CD8-positive, alpha-beta memory T cell (primary cell): ENCODE measurements at regions not wholly inside any gene's neighbourhood (a gene's known extent, or its start where the extent isn't known, plus 50 kb on each side); places are given as distances from the start of the nearest gene placed in this dataset.

ENCODE experiments used
- CTCF ChIA-PET: fragments of 350-600 bp; sonication (Branson Sonifier 250); formaldehyde crosslinking; loops from one replicate; lab custom pipeline; 2021; ENCODE audit warnings: antibody characterized with exemption; lab: Charles Lee
- POLR2A ChIA-PET: fragments of 350-600 bp; sonication (Branson Sonifier 250); formaldehyde crosslinking; loops from one replicate; lab custom pipeline; 2021; ENCODE audit warnings: antibody characterized with exemption; lab: Charles Lee
- DNase-seq, 5 donors: peaks; one replicate each; pipeline versions ENCODE4 v3.0.0 to v3.0.0-alpha.2; 2020 to 2022; ENCODE audit warnings: mixed read lengths in 1 of 5
- H3K27ac ChIP-seq: one replicate; pipeline ENCODE4 v1.7.0; 2013; ENCODE audit warnings: low read depth, mild to moderate bottlenecking, low read length, moderate library complexity
- H3K27me3 ChIP-seq: 2 replicates; pipeline ENCODE4 v1.7.0; 2013; ENCODE audit warnings: low read length, mild to moderate bottlenecking; ENCODE audit not compliant: insufficient read depth, poor library complexity, severe bottlenecking
- H3K36me3 ChIP-seq: 2 replicates; pipeline ENCODE4 v1.7.0; 2013; ENCODE audit warnings: mild to moderate bottlenecking, low read length, moderate library complexity; ENCODE audit not compliant: insufficient read depth
- H3K4me1 ChIP-seq: 2 replicates; pipeline ENCODE4 v1.7.0; 2013; ENCODE audit warnings: mild to moderate bottlenecking, low read length, moderate library complexity; ENCODE audit not compliant: insufficient read depth
- H3K4me3 ChIP-seq: 2 replicates; pipeline ENCODE4 v1.7.0; 2013; ENCODE audit warnings: mild to moderate bottlenecking, low read length
- H3K9me3 ChIP-seq: 2 replicates; pipeline ENCODE4 v1.7.0; 2013; ENCODE audit warnings: mild to moderate bottlenecking, low read length
- H3K27ac Mint-ChIP-seq, 8 donors: one replicate each; pipeline ENCODE4 v1.8.0; 2020 to 2021; ENCODE audit warnings: mixed read lengths in 8 of 8, mild to moderate bottlenecking in 6 of 8, inconsistent platforms in 3 of 8, moderate library complexity in 3 of 8
- H3K27me3 Mint-ChIP-seq, 2 donors: one replicate each; pipeline ENCODE4 v1.8.0; 2020 to 2021; ENCODE audit warnings: mixed read lengths in 2 of 2, mild to moderate bottlenecking in 1 of 2, moderate library complexity in 1 of 2
- H3K36me3 Mint-ChIP-seq, 3 donors: one replicate each; pipeline ENCODE4 v1.8.0; 2020 to 2021; ENCODE audit warnings: mixed read lengths in 3 of 3, inconsistent platforms in 1 of 3, mild to moderate bottlenecking in 1 of 3
- H3K4me1 Mint-ChIP-seq, 3 donors: one replicate each; pipeline ENCODE4 v1.8.0; 2020 to 2021; ENCODE audit warnings: mixed read lengths in 3 of 3, inconsistent platforms in 1 of 3, mild to moderate bottlenecking in 1 of 3
- H3K4me3 Mint-ChIP-seq, 7 donors: one replicate each; pipeline ENCODE4 v1.8.0; 2020 to 2021; ENCODE audit warnings: mixed read lengths in 7 of 7, mild to moderate bottlenecking in 6 of 7, moderate library complexity in 4 of 7, inconsistent platforms in 2 of 7
- H3K9me3 Mint-ChIP-seq, 5 donors: one replicate each; pipeline ENCODE4 v1.8.0; 2020 to 2022; ENCODE audit warnings: mixed read lengths in 5 of 5, mild to moderate bottlenecking in 3 of 5, moderate library complexity in 2 of 5, inconsistent platforms in 1 of 5

DNA sequence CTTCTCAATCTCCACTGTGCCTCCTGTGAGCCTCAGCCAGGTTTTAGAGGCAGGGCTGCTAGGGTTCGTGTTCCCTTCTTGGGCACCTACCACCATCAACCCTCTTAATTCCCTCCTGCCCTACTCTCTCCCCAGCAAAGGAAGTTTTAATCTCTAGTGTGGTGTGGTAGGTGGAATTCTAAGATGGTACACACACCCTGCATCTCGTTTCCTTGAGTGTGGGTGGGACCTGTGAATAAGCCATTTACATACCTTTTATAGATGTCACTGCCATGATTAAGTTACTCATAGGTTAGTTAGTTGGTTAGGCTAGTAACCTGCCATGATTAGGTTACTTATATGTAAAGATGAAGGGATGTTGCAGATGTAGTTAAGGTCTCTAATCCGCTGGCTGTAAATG is 114.8 kb upstream of the VRK1 start:
- no peaks in the 10 kb centered on the region for H3K9me3 ChIP-seq
- ChIA-PET CTCF (no interaction called here), POLR2A (interaction anchor here (0.6 kb wide), 1 partner anchor 87 kb away, joined by 7 read pairs; no protein-coding TSS in a partner anchor)
- peaks cover 3% of the 10 kb centered on the region for H3K27me3 ChIP-seq
- peaks cover 9 to 50% of the 10 kb centered on the region in 2 donors for H3K27me3 Mint-ChIP-seq
- H3K4me1 Mint-ChIP-seq = no peaks in the 10 kb centered on the region
- H3K4me3 Mint-ChIP-seq = no peak overlapping the region
- H3K27ac Mint-ChIP-seq = no peak overlapping the region
- H3K4me1 ChIP-seq = no peaks in the 10 kb centered on the region
- H3K4me3 ChIP-seq = no peak overlapping the region
- H3K36me3 Mint-ChIP-seq = no peaks in the 10 kb centered on the region
- H3K9me3 Mint-ChIP-seq = peaks cover 0 to 2% (median 0%) of the 10 kb centered on the region in 5 donors
- no peak overlapping the region for H3K27ac ChIP-seq
- no peaks in the 10 kb centered on the region for H3K36me3 ChIP-seq
- DNase-seq = no peak

GRCh38 chr14:96683562-96684289 is 113.5 kb upstream of the VRK1 start:
- no peaks in the 10 kb centered on the region for H3K9me3 ChIP-seq
- no peaks in the 10 kb centered on the region for H3K4me1 ChIP-seq
- Mint-ChIP-seq H3K27ac (no peak overlapping the region), H3K4me3 (no peak overlapping the region), H3K36me3 (no peaks in the 10 kb centered on the region), H3K9me3 (no peaks in the 10 kb centered on the region), H3K4me1 (no peaks in the 10 kb centered on the region), H3K27me3 (peaks cover 5 to 37% of the 10 kb centered on the region in 2 donors)
- no peak overlapping the region for H3K4me3 ChIP-seq
- peaks cover 3% of the 10 kb centered on the region for H3K27me3 ChIP-seq
- ChIA-PET CTCF (no interaction called here), POLR2A (no interaction called here)
- H3K27ac ChIP-seq = no peak overlapping the region
- H3K36me3 ChIP-seq = no peaks in the 10 kb centered on the region
- DNase-seq = no peak

DNA sequence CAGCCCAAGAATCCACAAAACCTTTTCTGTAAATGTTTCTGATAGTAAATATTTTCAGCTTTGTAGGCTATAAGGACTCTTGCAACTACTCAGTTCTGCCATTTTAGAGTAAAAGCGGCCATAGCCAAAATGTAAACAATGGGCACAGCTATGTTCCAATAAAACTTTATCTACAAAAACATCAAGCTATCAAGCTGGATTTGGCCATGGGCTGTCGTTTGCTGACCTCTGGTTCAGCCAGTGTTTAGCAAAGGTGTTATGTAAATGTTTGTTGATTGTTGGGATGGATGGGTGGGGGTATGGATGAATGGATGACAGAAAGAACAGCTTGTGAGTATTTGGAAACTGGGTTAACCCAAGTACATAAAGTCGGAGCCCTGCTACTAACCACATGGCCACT is 111.1 kb upstream of the VRK1 start:
- Mint-ChIP-seq H3K27me3 (peaks cover 13 to 27% of the 10 kb centered on the region in 2 donors), H3K36me3 (no peaks in the 10 kb centered on the region), H3K4me3 (no peak overlapping the region), H3K27ac (no peak overlapping the region), H3K9me3 (no peaks in the 10 kb centered on the region), H3K4me1 (no peaks in the 10 kb centered on the region)
- Histone ChIP-seq H3K27me3 (no peaks in the 10 kb centered on the region), H3K4me1 (no peaks in the 10 kb centered on the region), H3K9me3 (no peaks in the 10 kb centered on the region), H3K36me3 (no peaks in the 10 kb centered on the region), H3K27ac (no peak overlapping the region), H3K4me3 (no peak overlapping the region)
- DNase-seq = no peak
- POLR2A ChIA-PET = no interaction called here
- CTCF ChIA-PET = interaction anchor here (1.0 kb wide), 1 partner anchor 8 kb away, joined by 3 read pairs; no protein-coding TSS in a partner anchor

DNA sequence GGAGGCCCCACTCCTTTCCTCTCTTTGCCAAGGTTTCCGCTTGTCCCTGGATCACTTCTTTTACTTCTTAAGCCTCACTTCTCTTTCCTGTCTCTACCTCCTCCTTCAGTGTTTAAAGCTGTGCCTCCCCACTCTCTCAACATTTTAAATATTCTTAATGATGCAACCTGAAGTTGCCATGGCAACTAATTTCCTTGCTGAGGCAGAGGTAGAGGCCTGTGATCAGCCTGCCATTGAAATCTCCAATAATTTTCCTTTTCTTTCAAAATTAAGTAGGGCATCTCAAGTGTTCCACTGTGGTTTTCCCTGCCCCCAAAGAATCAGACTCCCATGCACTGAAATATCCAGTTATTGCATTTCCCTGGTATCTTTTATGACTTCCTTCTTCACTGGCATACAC is 108.6 kb upstream of the VRK1 start:
- no peaks in the 10 kb centered on the region for H3K9me3 Mint-ChIP-seq
- Histone ChIP-seq H3K9me3 (no peaks in the 10 kb centered on the region), H3K27ac (no peak overlapping the region), H3K36me3 (no peaks in the 10 kb centered on the region), H3K4me1 (no peaks in the 10 kb centered on the region), H3K4me3 (no peak overlapping the region), H3K27me3 (no peaks in the 10 kb centered on the region)
- CTCF ChIA-PET = no interaction called here
- POLR2A ChIA-PET = no interaction called here
- DNase-seq = no peak
- H3K27ac Mint-ChIP-seq = no peak overlapping the region
- H3K36me3 Mint-ChIP-seq = no peaks in the 10 kb centered on the region
- H3K4me3 Mint-ChIP-seq = no peak overlapping the region
- H3K27me3 Mint-ChIP-seq = peaks cover 15 to 16% of the 10 kb centered on the region in 2 donors
- H3K4me1 Mint-ChIP-seq = no peaks in the 10 kb centered on the region

GRCh38 chr14:96690713-96691383 is 106.3 kb upstream of the VRK1 start:
- no peak for DNase-seq
- Histone ChIP-seq H3K36me3 (no peaks in the 10 kb centered on the region), H3K27ac (no peak overlapping the region), H3K27me3 (no peaks in the 10 kb centered on the region), H3K9me3 (no peaks in the 10 kb centered on the region), H3K4me3 (no peak overlapping the region), H3K4me1 (no peaks in the 10 kb centered on the region)
- Mint-ChIP-seq H3K9me3 (no peaks in the 10 kb centered on the region), H3K27ac (no peak overlapping the region), H3K4me1 (no peaks in the 10 kb centered on the region), H3K4me3 (no peak overlapping the region), H3K36me3 (no peaks in the 10 kb centered on the region), H3K27me3 (peaks cover 9 to 16% of the 10 kb centered on the region in 2 donors)
- ChIA-PET CTCF (no interaction called here), POLR2A (no interaction called here)

GRCh38 chr14:96693252-96693820 is 103.8 kb upstream of the VRK1 start:
- H3K27ac Mint-ChIP-seq = no peak overlapping the region
- H3K4me1 Mint-ChIP-seq = no peaks in the 10 kb centered on the region
- Histone ChIP-seq H3K27me3 (no peaks in the 10 kb centered on the region), H3K27ac (no peak overlapping the region), H3K36me3 (no peaks in the 10 kb centered on the region), H3K4me3 (no peak overlapping the region), H3K9me3 (no peaks in the 10 kb centered on the region), H3K4me1 (no peaks in the 10 kb centered on the region)
- ChIA-PET CTCF (interaction anchor here (0.7 kb wide), 1 partner anchor 48 kb away, joined by 3 read pairs; no protein-coding TSS in a partner anchor), POLR2A (no interaction called here)
- no peak overlapping the region for H3K4me3 Mint-ChIP-seq
- H3K27me3 Mint-ChIP-seq = peaks cover 18% of the 10 kb centered on the region in 2 donors
- no peaks in the 10 kb centered on the region for H3K9me3 Mint-ChIP-seq
- DNase-seq = no peak
- H3K36me3 Mint-ChIP-seq = no peaks in the 10 kb centered on the region

- CTCF ChIA-PET = interaction anchor here (1.4 kb wide), 1 partner anchor 8 kb away, joined by 3 read pairs; no protein-coding TSS in a partner anchor
These were observed 103.2 kb upstream of the VRK1 start for GRCh38 chr14:96693987-96694386.

DNA sequence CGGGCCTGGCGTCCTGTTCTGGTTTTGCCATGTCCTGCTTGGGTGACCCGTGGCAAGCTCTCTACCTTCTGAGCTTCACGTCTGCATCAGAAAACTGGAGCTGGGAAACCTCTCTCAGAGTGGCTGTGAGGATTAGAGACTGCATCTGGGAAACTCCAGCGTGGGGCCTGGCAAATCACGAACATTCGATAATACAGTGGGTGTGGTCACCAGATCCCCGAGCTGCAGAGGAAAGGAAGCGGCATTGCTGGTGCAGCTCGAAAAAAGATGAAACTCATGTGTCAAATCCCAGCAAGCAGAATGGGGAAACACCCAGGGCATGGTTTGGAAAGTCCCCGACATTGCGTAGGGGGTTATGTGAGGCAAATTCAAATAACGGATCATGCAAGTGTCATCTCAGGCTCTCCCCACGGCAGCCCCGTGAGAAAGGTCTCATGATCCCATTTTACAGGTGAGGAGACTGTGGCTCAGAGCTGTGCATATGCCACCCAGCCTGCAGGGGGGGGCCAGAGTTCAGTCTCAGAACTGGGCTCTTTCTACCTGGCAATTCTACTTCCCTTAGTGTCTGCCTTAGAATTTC is 98.1 kb upstream of the VRK1 start:
- Mint-ChIP-seq H3K27ac (no peak overlapping the region), H3K36me3 (no peaks in the 10 kb centered on the region), H3K4me1 (no peaks in the 10 kb centered on the region), H3K4me3 (no peak overlapping the region), H3K27me3 (peaks cover 18 to 53% of the 10 kb centered on the region in 2 donors), H3K9me3 (no peaks in the 10 kb centered on the region)
- Histone ChIP-seq H3K4me1 (no peaks in the 10 kb centered on the region), H3K9me3 (no peaks in the 10 kb centered on the region), H3K36me3 (no peaks in the 10 kb centered on the region), H3K27ac (no peak overlapping the region), H3K4me3 (no peak overlapping the region), H3K27me3 (no peaks in the 10 kb centered on the region)
- CTCF ChIA-PET = no interaction called here
- POLR2A ChIA-PET = no interaction called here
- no peak for DNase-seq

More at GRCh38 chr14:96693987-96694386, 103.2 kb upstream of the VRK1 start:
- Mint-ChIP-seq H3K27me3 (peaks cover 20% of the 10 kb centered on the region in 2 donors), H3K4me3 (no peak overlapping the region), H3K9me3 (no peaks in the 10 kb centered on the region), H3K4me1 (no peaks in the 10 kb centered on the region), H3K27ac (no peak overlapping the region), H3K36me3 (no peaks in the 10 kb centered on the region)
- Histone ChIP-seq H3K4me1 (no peaks in the 10 kb centered on the region), H3K4me3 (no peak overlapping the region), H3K27me3 (no peaks in the 10 kb centered on the region), H3K9me3 (no peaks in the 10 kb centered on the region), H3K36me3 (no peaks in the 10 kb centered on the region), H3K27ac (no peak overlapping the region)
- POLR2A ChIA-PET = no interaction called here
- no peak for DNase-seq
